GM18502 (cell line): ENCODE measurements at regions not wholly inside any gene's neighbourhood (a gene's known extent, or its start where the extent isn't known, plus 50 kb on each side); places are given as distances from the start of the nearest gene placed in this dataset.
A peak's percentile ranks its signal among the peaks of the same experiment; 100 is the strongest.
"Not testable (repeated sequence)": the region's sequence is repeated elsewhere in the genome, so short reads cannot be mapped to it uniquely, and the experiment has no call there.

Experiments used
- ATAC-seq: cut with Tn5 transposase; IDR thresholded peaks from one replicate; pipeline ENCODE4 v1.9.1; 2021; ENCODE audit warnings: mild to moderate bottlenecking; ENCODE audit not compliant: unreplicated experiment, poor library complexity

DNA sequence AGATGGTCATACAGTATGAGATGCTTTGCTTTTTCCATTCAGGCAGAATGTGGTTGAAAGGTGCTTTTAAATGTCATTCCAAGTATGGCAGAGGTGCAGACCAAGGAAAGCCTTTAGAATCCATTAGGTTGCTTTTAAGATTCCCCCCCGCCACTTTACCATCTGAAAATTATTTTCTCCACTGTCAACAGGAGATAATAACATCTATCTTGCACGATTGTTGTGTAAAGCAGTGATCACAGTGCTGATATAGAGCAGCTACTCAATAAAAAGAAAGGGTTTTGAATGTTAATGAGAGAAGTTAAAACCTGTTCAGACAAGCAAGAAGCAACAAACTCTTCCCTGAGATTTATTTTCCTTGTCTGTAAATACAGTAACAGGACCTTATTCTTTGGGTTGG, 372.5 kb upstream of the GCFC2 start:
- no peak for ATAC-seq

DNA sequence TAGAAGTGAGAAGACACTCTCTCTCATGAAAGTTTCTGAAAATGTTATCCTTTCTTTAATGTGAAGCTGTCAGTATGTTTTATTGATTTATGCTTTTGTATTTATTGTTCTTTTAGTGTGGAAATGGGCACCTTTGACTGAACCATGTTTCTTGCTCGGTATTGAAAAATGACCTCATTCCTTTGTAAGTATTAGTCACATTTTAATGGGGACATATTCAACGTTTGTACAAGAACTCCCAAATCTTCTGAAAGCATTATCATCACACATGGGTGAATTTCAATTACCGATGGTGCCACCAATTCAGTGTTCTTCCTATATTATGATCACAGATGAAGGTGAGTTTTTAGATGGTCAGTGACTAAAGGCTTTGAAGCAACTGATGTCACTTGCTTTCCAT, 371.8 kb upstream of the GCFC2 start:
- ATAC-seq, result no peak

DNA sequence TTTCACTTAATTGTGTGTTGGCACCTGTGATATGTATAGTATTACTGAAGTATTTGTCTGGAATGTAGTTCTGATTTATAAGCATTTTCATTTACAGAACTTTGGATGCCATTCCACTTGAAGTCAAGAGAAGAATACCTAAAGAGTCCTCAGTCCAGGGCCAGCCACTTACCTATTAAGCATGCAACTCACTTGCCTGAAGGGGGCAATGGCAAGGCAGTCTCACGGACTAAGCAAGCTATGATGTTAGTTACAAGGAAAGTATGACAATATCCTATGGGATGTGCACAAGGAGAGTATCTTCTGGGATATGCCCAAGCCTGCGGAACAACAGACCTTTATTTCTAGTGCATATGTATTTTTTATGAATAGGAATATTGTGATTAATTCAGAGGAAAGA, 369.4 kb upstream of the GCFC2 start:
- no peak for ATAC-seq

DNA sequence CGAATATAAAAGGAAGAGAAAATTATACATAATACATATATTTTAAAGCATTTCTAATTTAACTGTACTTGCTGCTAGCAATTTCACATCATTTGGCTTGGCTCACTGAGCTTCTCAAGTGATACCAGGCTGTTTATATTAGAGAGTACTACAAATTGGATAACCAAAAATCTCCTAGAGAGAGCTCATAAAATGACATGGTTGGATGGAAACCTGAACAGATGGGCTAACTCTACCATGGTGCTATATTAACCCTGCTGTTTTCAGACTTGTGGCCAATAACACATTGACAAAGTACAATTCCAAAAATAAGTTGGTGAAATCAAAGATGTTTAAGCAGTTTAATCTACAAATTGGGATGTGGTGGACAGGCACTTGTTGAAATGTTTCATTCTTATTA, 364.4 kb upstream of the GCFC2 start:
- ATAC-seq, result no peak

DNA sequence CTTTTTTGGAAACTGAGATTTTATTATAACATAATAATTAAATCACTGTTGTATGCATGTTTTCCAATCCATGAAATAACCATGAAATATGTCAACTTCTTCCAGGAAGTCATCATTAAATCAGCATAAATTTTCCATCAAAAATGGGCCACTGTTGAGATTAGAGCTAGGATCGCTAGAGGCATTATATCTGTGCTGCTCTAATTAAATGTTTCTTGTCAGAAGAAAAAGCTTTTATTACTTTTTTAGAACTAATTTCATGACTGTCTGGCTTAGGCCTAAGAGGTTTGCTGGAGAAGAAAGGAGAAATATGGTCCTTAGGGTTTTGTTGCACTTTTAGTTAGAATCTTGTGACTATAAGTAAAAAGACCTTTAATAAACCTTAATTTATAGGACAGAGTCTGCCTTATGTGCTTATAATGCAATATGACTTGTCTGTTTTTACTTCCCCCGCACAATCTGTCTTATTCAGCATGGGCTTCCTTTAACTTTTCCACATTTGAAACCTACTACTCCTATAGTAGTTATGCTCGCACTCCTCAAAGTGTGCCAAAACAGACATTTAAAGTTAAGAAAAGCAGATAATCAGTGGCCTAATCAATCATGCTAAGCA, 363.4 kb upstream of the GCFC2 start:
- ATAC-seq, result no peak

DNA sequence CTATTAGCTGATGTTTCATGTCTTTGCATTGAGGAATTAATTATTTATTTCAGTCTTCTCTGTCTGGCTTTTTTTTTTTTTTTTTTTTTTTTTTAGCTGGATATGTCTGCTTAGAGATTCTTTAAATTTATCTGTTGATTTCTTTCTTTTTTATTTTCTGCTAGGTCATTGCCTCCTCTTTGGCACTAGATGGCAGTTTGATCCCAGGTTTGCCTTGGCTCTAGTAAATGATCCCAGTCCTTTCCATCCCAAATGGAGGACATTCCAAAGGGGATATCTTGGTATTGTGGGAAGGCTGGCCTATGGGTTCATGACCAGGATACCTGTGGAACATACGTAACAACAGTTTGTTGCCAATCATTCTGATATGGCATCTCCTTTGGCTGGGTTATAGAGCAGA, 339.5 kb upstream of the GCFC2 start:
- no peak for ATAC-seq

DNA sequence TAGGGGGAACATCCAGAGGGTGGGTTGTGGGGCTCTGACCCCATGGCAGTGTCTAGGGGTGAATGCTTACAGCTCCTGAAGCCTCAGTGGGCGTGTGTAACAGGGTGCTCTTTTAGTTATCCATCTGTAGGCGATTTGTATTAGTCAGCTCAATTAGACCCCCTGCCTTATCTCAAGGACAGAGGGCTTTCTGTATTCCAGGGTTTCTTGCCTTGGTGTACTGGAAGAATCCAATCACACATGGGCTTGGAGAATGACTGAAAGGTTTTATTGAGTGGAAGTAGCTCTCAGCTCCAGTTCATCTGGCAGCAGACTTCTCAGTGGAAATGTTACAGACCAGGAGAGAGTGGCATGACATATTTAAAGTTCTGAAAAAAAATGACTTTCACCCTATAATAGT, 334.0 kb upstream of the GCFC2 start:
- ATAC-seq, result no peak

DNA sequence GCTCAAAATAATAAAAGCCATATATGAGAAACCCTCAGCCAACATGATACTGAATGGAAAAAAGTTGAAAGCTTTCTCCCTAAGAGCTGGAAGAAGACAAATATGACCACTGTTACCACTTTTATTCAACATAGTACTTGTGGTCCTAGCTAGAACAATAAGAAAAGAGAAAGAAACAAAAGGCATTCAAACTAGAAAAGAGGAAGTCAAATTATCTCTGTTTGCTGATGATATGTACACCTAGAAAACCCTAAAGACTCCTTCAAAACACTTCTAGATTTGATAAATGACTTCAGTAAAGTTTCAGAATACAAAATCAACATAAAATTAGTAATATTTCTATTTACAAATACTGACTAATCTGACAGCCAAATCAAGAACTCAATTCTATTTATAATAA, 328.8 kb upstream of the GCFC2 start:
- no peak for ATAC-seq

DNA sequence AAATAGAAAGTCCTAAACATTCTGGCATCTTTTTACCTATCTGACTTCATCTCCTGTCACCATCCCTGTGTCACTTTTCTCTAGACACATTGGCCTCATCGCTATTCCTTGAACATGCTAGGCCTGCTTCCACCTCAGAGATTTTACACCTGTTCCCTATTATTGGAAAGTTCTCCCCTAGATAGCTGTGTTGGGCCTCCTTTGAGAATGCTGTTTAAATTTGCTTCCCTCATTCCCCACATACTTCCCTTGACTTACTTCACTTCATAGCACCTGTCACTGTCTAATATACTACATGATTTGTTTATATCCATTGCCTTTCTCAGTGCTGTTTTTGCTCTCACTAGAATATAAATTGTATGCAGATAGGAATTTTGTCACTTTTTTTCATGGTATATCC, 317.0 kb upstream of the GCFC2 start:
- no peak for ATAC-seq

DNA sequence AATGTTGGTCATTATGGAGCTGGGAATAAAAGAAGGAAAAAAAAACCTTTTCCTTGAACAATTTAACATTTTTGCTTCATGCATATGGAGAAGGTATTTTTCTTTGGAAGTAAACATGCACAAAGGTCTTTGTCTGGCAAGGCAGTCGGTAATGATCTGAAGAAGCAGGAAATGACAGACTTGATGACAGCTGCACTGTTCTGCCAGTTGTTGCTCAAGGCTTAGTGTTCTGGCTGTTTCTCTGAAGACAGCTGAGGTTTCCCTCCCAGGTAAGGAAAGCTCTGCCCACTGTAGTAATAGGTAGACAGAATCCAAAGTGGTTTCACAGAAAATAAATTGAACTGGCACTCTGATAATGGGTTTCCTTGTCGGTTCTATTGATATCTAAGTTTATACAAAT, 308.4 kb upstream of the GCFC2 start:
- ATAC-seq, result no peak

DNA sequence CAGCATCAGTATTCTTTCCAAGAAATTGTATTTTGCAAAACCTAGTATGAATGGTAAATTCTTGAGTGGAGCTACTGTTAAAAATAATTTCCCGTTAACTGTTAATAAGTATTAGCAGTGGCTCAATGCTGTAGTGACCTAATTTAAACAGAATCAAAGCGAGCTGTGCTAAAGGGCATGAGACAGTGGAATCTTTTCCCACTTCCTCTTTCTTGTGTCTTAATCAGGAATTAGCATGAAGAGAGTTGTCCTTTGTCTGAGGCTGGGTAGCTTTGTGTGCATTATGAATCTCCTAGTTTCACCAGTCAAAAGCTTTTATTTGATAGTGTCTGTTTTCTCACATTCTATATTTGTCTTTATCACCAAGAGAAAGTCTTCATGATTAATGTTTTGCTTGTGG, 298.8 kb upstream of the GCFC2 start:
- ATAC-seq, result no peak

DNA sequence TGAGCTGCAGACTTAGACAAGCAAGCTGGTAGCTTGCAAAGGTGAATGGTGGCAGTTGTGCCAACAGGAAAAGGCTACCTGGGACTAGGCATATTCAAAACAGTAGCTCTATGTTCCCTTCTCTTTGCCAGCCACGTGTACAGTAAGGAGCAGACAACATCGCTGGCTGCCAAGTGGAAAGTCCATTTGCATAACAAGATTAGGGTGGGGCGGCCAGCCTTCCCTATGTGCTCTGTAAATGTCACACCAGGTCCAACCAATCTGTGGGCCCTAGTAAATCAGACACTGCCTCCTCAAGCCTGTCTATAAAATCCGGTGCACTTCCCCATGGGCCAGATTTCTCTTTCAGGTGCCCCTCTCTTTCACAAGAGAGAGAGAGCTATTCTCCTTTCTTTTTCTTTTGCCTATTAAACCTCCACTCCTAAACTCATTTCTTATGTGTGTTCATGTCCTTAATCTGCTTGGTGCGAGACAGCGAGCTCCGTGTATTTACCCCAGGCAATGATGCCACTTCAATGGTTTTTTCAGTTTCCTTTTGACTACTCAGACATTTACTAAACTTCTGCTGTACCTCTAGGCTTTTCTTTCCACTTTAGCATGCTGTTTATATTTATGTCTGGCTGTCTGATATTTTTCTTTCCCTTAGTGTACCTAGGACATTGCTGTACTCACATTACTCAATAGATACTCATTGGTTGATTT, 297.4 kb upstream of the GCFC2 start:
- peak; percentile 77 for ATAC-seq

DNA sequence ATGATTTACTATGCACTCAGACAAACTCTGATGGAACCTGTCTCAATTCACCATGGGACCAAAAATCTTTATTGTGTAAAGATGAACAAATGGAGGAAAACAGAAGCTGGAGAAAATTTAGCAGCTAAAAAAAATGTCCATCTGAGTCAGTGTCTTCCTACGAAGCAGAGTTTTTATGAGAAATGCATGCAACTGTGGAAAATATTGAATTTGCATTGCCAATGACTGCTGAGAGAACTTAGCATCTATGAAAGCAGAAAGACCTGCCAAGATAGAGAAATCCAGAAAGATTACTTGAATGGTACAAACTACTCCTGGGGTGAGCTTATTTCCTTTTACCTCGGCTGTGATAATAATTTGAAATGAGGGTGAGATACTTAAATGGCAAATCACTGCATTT, 289.7 kb upstream of the GCFC2 start:
- ATAC-seq, result no peak

DNA sequence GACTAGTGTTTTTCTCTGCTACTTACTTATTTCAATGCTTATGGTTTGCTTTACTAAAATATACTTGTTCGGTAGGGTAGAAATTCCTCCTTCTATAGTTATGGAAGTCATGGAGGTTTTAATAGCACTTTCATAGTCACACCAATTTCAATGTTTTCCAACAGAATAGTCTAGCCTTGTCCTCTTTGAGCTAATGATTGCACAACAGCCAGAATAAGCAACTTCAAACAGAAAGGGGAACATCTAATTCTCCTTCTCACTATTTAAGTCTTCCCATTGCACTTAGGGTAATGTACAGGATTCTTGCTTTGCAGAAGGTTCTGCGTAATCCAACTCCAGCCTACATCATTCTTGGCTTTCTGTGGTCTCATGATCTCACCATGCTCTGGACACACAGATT, 287.7 kb upstream of the GCFC2 start:
- ATAC-seq, result no peak

DNA sequence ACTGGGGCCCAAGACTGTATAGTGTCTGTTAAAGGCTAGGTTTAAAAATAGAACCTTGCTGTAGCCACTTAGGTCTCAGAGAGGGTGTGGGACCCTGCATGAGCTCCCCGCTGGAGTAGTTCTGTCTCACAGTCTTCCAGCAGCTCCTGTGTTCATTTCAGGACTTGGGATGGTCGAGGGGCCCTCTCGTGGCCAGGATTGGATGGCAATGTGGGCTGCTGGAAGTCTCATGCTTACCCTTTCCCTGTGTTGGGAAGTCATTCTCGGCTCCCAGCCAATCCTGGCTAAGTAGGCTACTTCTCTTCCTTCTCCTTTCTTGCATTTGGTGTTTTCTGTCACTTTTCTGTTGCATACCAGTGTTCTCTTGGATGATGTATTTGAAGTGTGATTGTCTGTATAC, 284.0 kb upstream of the GCFC2 start:
- ATAC-seq, result no peak

DNA sequence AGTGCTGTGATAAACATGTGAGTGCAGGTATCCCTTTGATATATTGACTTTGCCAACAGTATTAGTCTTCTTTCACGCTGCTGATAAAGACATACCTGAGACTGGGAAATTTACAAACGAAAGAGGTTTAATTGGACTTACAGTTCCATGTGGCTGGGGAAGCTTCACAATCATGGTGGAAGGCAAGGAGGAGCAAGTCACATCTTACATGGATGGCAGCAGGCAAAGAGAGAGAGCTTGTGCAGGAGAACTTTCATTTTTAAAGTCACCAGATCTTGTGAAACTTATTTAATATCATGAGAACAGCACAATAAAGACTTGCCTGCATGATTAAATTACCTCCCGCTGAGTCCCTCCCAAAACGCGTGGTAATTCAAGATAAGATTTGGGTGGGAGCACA, 277.9 kb upstream of the GCFC2 start:
- not testable (repeated sequence) for ATAC-seq

DNA sequence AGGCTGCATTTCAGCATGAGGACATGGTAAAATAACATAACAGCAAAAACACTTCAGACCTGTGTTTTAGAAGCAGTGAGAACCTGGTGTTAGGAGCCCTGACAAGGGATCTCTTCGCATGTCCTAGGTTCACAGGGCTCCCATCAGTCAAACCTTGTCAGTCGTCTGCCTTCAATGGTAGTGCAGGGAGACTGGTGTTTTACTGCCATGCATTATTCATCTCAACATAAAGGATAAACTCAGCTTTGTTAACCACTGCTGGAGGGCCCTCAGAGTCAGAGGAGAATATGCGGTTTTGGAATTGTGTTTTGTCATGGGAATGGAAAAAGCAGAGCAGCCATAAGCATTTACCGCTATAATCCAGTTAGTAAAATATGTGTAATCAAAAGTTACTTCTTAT, 275.9 kb upstream of the GCFC2 start:
- ATAC-seq, result no peak

DNA sequence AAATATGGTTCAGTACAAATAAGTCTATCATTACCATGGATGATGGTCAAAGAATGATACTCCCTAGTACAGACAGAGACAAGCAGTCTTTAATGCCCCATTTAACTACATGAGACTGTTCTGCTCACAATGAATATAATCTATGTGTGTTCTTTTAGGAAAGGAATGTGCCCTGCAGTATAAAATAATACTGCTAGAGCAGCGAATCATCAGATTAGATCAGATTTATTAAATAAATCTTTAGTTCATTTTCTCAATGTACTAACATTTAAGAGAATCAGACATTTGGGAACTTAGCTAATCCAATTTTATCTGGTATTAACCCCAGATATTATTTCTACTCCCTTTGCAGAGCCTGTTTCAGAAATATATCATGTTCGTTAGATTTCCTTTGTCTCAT, 272.0 kb upstream of the GCFC2 start:
- no peak for ATAC-seq

DNA sequence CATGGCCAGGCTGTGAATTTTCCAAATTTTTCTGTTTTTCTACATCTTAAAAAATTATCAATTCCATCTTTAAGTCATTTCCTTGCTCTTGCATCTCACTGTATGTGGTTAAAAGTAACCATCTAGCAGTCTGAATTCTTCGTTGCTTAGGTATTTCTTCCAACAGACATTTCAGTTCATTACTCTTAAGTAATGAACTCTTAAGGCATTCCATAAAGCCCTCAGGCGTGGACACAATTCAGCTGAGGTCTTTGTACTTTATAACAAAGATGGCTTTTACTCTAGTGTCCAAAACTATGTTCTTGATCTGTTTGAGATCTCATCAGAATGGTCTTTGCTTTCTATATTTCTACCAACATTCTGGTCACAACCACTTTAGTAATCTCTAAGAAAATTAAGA, 253.9 kb upstream of the GCFC2 start:
- no peak for ATAC-seq

DNA sequence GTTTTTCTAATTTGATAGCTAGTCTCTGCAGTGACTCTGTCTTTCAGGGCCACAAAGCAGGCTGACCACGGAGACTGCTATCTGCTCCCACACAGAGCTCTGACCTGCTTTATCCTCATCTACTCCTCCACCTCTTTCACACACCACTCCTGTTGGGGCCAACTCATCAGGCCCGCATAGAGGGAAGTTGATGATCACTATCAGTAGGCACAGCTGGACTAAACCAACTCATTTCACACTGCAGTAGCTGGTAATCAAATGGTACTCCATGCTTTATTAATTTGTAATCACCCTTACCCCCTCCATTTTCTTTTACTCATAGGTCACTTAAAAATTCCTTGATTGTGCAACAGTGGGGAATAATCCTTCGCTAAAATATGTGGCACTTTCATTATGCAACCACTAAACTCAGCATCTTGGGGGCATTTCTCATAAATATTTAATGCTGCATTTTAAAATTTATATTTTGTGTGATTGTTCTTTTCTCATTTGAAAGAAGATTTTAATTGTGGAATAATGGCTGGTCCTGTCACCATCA, 249.8 kb upstream of the GCFC2 start:
- ATAC-seq, result no peak

DNA sequence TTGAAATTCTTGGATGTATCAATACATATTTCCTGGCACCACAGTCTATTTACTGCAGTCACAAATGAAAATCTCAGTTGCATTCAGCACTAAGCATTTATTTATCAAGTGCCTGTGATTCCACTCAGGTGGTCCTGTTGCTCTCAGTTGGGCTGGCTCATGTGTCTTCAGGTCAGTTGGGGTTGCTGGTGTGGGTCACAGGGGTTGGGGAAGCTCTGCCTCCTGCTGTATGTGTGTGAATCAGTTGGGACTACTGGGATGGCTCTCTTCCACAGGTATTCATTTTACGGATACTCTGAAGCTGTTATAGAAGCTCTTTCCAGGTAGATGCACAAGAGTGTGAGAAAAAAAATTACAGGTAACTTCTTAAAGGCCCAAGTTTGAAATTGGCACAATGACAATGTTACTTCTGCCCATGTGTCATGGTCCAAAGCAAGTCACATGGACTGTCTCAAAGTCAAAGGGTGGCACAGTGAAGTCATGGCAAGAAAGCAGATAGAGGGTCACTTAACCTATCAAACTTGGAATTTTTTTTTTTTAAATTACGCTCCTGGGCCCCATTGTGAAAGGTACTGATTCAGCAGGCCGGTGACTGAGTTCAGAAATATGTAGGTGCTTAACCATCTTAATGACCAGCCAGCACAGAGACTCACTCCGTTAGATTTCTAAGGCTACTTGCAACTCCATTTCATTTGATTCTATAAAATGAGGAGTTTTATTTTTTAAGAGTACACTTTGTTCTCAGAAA, 249.2 kb upstream of the GCFC2 start:
- no peak for ATAC-seq

DNA sequence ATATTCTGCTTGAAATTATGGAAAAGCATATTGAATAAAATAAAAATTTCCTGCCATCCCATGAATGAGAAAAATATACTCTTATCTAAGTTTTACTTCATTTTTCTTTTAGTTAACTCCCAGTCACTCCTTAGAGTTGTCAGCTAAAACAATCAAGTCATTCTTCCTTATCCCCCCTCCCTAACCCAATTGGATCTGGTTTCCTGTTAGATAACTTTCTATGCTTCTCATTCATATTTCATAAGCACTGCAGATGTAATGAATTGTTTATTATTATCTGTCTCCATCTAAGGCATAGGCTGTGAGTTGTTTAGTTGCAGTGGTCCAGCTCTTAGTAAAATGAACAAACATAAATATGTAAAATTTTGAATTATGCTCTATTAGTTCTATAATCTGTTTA, 244.0 kb upstream of the GCFC2 start:
- ATAC-seq, result no peak
